ENCODE measurements at regions not wholly inside any gene's neighbourhood (a gene's known extent, or its start where the extent isn't known, plus 50 kb on each side); places are given as distances from the start of the nearest gene placed in this dataset.

DNA sequence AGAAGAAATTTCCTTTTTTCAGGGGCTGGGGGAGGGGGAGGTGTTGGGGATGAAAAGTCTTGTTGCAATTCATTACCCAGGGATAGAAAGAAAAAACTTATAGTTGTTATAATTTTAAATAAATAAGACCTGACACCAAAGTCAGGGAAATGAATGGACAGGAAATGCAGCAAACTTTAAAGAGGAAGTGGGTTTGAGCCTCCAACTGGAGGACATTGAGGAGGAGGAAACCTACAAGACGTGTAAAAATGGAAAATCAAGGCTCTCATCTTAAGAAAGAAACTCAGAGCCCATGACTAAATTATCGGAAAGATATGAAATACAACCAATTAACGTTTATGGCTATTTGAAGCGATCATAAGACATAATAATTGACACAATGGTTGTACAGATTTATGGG lies 54.4 kb downstream of the NIBAN1 start:
- no peak for DNase-seq

DNA sequence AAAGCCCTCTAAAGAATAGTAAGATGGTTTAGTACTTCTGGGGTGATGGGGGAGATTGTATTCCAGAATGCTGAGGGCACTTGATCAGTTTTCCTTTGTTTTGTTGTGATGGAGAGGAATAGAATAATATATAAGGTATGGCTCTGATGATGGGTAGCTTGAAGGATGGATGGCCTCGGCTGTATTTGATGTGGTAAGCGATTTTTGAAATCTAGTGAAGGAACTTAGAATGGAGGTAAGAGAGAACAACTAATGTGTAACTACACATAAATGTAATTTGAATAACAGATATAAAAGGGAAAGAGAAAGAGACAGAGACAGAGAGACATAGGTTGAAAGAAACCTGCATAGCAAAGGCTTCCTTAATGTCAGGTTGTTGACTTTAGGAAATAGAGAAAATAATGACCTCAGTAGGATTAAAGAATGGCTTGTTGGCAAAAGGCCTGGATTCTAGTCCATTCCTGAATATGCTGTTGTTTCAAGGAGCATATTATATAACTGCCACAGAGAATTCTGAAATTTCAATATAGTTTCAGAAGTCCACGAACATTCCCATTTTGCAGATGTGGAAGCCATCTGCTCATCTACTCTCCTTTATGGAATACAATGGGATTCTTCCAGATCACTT lies 58.7 kb downstream of the NIBAN1 start:
- DNase-seq = no peak

DNA sequence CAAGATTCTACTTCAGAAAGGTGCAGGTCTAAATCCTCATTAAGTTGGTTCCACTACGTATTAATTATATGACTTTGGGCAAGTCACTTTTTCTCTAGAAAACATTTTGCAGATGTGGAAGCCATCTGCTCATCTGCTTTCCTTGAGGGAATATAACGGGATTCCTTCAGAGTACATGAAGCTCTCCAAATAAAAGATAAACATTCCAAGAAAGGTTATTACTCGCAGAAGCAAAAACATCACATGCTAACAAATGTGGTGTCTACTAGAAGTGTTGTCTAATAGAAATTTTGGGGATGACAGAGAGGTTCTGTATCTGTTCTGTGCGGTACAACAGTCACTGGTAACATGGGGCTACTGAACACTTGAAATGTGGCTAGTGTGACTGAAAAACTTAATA lies 60.2 kb downstream of the NIBAN1 start:
- no peak for DNase-seq

DNA sequence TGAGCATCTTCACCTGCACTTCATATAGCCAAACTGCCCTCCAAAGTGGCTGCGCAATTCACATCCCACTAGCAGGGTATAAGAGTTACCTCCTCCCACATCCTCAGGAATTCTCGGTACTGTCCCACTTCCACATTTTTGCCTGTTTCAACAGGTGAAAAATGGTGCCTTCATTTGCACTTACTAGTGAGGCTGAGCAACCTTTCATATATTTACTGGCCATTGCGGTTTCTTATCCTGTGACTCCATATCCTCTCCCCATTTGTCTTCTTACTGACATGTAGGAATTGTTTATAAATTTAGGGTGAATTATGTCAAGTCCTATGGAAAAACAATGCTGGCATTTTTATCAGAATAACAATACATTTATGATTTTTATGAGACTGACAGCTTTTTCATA lies 61.9 kb downstream of the NIBAN1 start:
- no peak for DNase-seq

DNA sequence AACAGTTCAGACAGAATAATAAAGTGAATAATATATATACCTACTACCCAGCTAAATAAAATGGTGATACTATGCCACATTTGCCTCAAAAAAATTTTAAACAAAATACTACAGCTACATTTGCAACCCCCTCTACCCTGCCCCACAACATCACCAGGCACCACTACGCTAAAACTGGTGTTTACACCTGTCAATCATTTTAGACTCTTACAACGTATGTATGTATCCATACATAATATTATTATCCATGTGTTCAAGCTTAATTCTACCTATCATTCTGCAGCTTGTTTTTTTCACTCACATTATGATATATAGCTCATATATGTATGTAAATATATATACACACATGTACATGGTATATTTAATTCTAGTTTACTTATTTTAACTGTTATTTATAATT lies 62.5 kb downstream of the NIBAN1 start:
- no peak for DNase-seq

DNA sequence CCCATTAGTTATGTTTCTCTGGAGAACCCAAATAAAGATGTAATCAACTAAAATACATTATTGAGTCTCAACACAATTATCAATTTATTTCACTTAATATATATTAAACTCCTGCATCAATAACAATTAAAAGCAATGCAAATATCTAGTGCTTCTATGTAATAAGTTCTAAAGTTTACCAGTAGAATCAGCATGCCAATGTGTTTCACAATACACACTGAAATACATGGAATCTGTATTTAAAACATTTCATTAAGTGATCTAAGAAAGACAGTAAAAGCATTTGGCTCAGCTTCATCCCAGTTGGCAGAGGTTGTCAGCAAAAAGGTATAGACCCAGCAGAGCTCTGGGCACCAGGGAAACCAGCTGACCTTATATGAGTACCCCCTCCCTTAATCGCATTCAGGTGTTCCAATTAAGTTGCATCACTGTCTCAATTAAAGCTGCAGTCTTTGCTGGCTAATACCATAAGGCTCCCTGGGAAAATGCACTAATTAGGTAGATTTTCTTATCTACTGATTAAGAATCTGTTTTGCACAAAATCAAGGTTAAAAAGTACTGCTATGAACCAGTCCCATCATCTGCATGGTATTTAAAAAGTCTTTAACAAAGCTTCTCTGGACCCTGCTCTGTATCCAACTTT lies 63.1 kb downstream of the NIBAN1 start:
- DNase-seq = no peak

DNA sequence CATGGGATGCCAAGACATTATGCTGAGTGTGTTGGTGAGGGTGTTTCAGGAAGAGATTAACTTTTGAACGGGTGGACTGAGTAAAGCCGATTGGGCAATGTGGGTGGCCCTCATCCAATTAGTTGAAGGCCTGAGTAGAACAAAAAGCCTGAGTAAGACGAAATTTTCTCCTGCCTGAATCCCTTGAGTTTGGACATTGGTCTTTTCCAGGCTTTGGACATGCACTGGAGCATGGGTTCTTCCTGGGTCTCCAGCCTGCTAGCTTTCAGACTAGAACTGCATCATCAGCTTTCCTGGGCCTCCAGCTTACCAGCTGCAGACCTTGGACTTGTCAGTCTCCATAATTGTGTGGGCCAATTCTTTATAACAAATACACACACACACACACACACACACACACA lies 63.6 kb downstream of the NIBAN1 start:
- DNase-seq = no peak

DNA sequence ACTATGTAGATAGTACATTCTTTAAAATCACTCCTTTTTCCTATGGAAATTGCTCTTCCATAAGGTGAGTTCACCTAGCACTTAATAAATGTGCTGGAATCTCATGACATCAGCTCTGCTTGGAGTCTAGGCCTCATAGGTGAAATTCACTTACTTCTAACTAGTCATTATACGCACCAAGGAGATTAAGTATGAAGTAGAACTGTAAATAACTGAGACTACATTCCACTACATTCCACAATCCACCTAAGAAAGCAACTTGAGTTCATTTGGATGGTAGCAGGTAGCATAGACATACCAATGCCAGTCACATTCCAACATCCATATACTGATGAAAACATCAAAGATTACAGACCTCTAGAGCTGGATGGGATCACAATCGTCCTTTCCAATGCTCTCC lies 64.3 kb downstream of the NIBAN1 start:
- no peak for DNase-seq

DNA sequence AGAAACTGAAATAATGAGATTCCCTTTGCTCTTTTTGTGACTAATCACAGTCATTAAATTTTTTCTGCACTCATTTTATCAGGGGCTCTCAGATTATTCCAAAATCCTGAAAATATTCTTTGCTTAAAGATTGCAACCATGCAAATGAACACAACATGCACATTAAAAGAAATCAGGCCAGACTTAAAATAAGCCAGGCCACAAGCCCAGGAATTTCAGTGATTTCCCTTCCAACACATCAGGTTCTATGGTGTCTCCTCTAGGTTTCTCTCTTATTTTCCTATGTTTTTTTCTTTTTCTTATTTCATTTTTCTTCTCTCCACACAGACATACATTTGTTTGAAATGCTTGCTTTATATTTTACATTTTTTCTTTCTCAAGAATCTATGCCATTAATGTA lies 65.3 kb downstream of the NIBAN1 start:
- DNase-seq = no peak

DNA sequence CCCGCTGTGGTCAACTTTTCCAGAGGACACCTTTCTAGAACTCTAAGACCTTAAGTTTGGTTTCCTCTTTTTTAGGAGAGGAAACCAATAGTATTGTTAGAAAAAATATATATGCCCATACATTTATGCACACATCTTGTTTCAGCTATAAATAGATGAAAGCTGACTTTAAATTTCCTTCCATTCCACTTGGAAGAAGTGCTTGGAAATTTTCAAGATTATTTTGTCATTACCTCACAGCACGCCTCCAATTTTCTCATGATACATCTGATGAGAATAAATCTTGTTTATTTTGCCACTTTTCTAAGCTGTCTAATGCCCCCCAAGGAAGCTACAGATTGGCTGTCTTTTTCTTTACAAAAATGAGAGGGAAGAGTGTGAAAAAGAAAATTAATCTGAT lies 65.8 kb downstream of the NIBAN1 start:
- DNase-seq = no peak

DNA sequence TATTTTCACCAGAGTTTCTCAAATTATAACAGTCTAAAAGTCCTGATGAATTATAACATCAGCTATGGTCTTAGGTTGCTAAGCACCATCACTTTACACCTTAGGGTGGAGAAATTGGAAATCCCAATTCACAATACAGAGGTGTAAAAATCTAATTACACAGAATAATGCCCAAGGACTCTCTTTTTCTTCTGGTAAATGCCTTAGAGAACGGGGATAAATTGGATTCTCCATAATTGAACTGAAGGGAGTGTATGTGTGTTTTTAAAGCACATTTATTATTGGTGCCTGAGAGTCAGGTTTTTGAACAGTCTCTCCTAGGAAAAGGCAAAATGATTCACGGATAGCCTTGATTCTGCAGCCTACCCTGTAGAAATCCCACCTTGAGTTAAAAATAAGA lies 66.8 kb downstream of the NIBAN1 start:
- no peak for DNase-seq

DNA sequence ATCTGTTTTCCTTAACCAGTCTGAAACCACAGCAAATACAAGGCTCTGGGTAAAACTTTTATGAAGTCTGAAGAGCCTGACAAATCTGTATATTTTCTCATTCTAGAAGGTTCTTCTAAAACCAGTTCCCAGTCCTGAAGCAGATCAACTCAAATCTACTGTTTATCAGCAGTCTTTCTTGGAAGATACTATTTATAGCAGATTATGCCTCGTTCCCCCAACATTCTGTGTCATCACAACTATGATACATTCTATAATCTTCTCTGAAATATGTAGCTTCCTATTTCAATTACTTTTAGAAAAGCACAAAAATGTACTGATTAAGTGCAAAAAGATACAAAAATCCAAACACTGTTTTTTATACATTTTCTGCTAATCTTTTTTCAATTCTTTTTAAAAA lies 67.5 kb downstream of the NIBAN1 start:
- DNase-seq = no peak

DNA sequence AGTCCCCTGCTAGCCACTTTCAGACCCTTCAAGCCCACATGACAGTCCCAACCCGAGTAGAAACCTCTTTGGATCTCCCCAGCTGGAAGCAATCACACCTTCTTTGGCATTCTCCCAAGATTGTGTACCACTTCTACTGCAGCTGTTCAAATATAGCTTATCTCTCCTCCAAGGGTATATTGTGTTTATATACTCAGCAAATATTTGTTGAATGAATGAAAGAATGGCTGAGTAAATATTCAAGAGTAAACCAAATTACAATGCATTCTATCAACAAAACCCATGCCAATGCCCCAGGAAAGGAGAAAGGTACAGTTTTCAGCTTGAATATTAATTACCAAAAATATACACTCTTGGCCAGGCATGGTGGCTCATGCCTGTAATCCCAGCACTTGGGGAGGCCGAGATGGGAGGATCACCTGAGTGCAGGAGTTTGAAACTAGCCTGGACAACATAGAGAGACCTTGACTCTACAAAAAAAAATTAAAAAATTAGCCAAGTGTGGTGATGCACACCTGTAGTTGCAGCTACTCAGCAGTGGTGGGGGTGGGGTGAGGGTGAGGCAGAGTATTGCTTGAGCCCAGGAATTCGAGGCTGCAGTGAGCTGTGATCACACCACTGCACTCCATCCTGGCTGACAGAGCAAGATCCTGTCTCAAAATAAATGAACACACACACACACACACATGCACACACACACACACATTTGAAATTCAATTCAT lies 68.5 kb downstream of the NIBAN1 start:
- no peak for DNase-seq

DNA sequence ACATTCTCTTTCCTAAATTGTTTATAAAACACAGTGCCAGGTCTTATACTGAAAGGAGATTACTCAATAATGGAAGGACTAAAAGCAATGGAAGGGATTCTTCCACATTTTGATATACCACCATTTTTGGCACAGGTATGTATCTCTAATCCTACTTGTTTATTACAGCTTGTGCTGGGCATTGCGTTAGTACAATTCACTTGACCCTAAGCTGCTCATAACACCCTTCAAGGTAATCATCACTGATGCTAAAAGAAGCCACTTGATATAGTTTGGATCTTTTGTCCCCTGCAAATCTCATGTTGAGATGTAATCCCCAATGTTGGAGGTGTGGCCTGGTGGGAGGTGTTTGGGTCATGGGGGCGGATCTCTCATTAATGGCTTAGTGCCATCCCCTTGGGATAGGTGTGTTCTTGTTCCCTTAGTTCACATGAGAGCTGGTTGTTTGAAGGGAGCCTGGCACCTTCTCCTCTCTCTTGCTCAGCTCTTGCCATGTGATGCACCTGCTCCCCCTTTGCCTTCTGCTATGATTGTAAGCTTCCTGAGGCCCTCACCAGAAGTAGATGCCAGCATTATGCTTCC lies 71.1 kb downstream of the NIBAN1 start:
- no peak for DNase-seq

DNA sequence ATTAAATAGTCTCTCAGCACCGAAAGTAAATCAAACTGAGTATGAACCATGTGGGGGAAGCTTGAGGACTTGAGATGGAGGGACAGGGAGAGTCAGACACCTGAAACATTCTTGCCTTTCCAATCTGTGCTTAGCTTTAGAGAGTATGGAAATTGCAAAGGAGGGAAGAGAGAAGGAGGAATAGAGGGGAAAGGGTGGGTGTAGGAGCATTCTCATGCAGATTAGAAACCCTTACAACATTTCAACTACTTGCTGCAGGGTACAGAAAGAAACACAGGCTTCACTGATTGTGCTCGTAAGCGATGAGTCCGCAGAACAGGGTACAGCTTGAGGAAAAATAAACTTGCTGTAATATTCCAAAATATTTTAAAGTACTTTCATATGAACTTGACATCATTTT lies 73.8 kb downstream of the NIBAN1 start:
- no peak for DNase-seq

DNA sequence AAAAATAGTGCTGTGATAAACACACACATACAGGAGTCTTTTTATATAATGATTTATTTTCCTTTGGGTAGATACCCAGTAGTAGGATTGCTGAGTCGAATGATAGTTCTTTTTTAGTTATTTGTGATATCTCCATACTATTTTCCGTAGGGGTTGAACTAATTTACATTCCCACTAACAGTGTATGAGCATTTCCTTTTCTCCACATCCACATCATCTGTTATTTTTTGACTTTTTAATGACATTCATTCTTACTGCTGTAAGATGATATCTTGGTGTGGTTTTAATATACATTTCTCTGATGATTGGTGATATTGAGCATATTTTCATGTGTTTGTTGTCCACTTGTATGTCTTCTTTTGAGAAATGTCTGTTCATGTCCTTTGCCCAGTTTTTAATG lies 78.3 kb downstream of the NIBAN1 start:
- no peak for DNase-seq

DNA sequence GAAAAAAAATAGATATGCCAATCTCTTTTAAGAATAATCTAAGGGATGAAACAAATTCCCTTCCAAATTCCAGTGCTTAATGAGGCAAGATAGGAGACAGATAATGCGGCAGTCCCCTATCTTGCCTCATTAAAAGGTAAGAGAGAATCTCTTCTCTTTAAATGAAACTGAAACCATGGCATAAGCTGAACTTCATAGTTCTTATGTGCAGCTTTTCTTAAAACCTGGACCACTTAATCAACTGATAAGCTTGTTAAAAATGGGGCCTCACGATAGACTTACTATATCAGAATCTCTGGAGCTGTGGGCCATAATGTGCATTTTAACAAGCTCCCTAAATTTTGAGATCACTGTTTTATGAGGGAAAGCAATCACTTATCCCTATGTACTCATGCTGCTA lies 79.2 kb downstream of the NIBAN1 start:
- no peak for DNase-seq

DNA sequence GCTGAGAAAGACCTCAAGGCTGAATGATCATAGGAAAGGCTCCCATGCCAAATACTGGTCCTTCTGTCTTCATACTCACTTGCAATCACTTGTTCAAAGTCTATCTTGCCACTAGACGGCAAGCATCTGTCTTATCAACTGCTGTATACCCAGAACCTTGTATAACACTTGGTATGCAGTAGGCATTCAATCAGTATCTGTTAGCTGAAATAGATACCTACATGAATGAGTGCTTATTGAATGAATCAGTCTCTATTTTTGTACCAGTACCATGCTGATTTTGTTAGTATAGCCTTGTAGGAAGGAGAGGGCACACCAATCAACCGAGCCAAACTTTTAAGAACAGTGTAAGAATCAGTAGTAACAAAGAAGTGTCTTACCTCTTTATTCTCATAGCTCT lies 80.6 kb downstream of the NIBAN1 start:
- DNase-seq = no peak

DNA sequence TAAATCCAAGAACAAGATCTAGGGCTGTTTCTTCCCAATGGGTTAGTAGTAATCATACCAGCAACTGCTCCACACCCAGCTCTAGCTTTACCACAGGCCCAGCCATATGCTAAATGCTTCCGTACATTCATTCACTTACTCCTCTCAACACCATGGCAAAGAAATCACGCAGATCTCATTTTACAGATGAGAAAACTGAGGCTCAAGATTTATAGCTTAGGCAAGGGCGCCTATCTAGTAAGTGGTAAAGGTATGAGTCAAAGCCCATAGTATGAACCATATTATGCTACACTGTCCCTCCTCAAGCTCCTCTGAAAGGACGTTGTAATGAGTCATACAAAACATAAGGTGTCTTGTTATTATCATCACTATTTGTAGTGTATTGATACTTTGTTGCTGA lies 82.2 kb downstream of the NIBAN1 start:
- no peak for DNase-seq

DNA sequence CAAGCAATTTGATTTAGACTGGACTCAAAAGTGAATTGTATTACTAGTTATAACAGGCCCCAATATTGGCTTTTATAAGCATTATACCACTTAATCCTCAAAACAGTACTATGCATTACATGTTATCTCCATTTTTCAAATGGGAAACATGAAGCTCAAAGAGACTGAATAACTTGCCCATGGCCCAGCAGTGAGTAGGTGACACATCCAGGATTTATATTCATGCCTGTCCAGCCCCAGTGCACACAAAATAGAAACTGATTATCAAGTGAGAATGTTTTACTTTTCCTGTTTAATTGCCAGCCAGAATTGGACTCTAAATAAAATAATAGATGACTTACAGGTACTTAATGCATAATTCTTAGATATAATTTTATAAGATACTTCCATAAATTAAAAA lies 82.9 kb downstream of the NIBAN1 start:
- DNase-seq = no peak

DNA sequence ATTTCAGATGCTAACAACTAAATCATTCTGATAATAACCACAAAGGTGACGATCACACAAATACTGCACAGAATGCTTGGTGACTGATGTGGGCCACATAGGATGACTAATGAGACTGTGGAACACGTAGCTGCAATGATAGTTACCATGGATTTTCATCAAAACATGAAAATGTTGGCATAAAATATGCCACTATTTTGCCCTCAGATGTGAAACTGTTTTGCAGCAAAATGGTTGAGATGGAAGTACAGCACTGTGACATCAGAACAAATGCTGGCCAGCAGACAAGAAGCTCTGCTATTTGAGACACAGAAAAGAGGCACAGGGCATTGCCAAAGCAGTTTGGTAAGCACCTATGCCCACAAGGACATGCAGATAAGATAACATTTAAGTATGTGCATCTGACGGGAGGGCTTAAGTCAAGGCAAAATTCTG lies 83.8 kb downstream of the NIBAN1 start:
- peak; percentile 39 for DNase-seq

DNA sequence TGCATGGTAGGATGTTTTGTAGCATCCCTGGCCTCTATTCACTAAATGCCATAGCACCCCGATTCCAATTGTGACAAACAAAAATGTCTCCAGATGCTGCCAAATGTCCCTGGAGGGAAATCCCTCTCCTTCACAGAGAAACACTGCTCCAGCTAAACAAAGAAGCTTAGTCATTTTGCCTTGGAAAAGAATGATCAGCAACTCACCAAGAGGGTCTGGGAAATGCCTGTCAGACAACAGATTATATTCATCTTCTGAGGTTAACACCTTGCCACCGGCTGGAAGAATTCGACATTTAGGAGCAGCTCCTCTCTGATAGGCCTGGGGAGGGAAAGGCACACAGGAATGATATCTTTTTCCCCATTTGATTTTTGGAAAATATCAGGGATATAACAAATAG lies 84.4 kb downstream of the NIBAN1 start:
- no peak for DNase-seq

DNA sequence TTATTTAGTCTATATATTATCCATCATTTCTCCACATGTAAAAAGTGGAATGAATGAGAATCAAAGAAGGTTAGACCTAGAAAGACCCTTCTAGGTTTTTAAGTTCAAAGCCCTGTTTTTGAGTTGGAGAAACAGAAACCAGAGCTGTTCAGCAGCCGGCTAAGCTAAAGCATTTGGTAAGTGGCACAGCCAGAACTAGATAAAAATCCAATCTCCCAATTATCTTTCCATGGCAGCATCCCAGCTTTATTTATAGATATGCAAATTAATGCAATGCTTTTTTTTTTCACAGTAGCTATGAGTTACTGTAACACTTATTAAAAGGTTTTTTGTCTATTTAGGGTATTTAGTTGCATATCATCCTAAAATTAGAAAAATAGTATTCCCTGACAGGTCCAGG lies 85.1 kb downstream of the NIBAN1 start:
- DNase-seq = no peak

DNA sequence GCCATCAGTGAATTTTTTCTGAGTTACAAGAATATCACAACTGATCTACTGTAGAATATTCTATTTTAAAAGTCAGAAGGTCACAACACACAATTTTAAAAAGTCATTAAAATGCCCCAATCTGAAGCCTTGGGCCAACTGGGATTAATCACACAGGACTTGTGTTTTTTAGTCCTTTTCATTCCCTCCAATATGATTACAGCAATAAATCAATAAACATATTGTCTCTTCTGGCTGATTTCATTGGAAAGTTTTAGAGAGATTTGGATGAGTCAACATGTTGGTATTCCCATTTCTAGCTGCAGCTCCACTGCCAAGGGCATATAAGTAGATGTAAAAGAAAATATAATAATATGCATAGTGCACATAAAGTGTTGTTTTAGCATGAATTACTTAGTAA lies 85.8 kb downstream of the NIBAN1 start:
- no peak for DNase-seq

Data from hematopoietic multipotent progenitor cell treated with erythropoietin and hydrocortisone succinate and interleukin-3 and kit ligand, for 8 days (in vitro differentiated cells).